ENCODE measurements at regions not wholly inside any gene's neighbourhood (a gene's known extent, or its start where the extent isn't known, plus 50 kb on each side); places are given as distances from the start of the nearest gene placed in this dataset.
"Not testable (repeated sequence)": the region's sequence is repeated elsewhere in the genome, so short reads cannot be mapped to it uniquely, and the experiment has no call there.

DNA sequence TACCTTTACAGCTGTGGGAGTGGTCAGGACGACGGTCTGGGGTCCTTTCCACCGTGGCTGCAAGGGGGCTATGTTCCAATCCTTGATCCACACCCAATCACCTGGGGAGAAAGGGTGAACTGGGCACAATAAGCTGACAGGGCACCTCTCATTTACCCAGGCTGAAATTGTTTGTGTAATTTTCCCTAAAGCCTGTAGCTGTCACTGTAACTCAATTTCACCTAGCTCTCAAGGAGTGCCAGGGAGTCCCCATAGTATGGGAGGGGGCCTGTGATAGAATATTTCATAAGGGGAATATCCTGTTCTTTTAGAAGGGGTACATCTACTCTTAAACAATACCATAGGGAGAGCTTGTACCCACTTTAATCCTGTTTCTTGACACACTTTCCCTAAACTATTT, 51.7 kb upstream of the COX7C start:
- not testable (repeated sequence) for TF ChIP-seq CTCF, POLR2A (IDR thresholded peaks at IDR 0.05)
